Rectal smooth muscle tissue (tissue), 1 donor: ENCODE measurements at regions not wholly inside any gene's neighbourhood (a gene's known extent, or its start where the extent isn't known, plus 50 kb on each side); places are given as distances from the start of the nearest gene placed in this dataset.
"Not testable (repeated sequence)": the region's sequence is repeated elsewhere in the genome, so short reads cannot be mapped to it uniquely, and the experiment has no call there.

Experiments
- H3K27ac ChIP-seq: one replicate; pipeline ENCODE4 v1.7.0; 2013; ENCODE audit warnings: low read depth, low read length, inconsistent platforms
- H3K27me3 ChIP-seq: one replicate; pipeline ENCODE4 v1.7.0; 2013; ENCODE audit warnings: low read length; ENCODE audit not compliant: control insufficient read depth, insufficient read depth
- H3K36me3 ChIP-seq: one replicate; pipeline ENCODE4 v1.7.0; 2013; ENCODE audit warnings: low read length; ENCODE audit not compliant: control insufficient read depth, insufficient read depth
- H3K4me1 ChIP-seq: one replicate; pipeline ENCODE4 v1.7.0; 2013; ENCODE audit warnings: low read length; ENCODE audit not compliant: control insufficient read depth, insufficient read depth
- H3K4me3 ChIP-seq: one replicate; pipeline ENCODE4 v1.7.0; 2013; ENCODE audit warnings: low read length
- H3K9ac ChIP-seq: one replicate; pipeline ENCODE4 v1.7.0; 2013; ENCODE audit warnings: low read length

- Histone ChIP-seq H3K4me1 (no peaks in the 10 kb centered on the region), H3K4me3 (no peak overlapping the region), H3K27ac (no peak overlapping the region), H3K27me3 (no peaks in the 10 kb centered on the region), H3K36me3 (no peaks in the 10 kb centered on the region), H3K9ac (no peak overlapping the region)
Measured at GRCh38 chr5:96483878-96484277, 50.8 kb upstream of the PCSK1 start.

- no peaks in the 10 kb centered on the region for H3K4me1 ChIP-seq
- no peaks in the 10 kb centered on the region for H3K27me3 ChIP-seq
- H3K36me3 ChIP-seq, result no peaks in the 10 kb centered on the region
- H3K4me3 ChIP-seq, result no peak overlapping the region
- H3K27ac ChIP-seq, result no peak overlapping the region
- no peak overlapping the region for H3K9ac ChIP-seq
Measured at GRCh38 chr5:96487859-96488258, 54.8 kb upstream of the PCSK1 start.

GRCh38 chr5:96489532-96489931 lies 56.5 kb upstream of the PCSK1 start:
- H3K27ac ChIP-seq, result no peak overlapping the region

GRCh38 chr5:96492459-96493047 lies 59.5 kb upstream of the PCSK1 start:
- H3K27ac ChIP-seq, result no peak overlapping the region

More at GRCh38 chr5:96489532-96489931, 56.5 kb upstream of the PCSK1 start:
- no peaks in the 10 kb centered on the region for H3K27me3 ChIP-seq
- no peaks in the 10 kb centered on the region for H3K36me3 ChIP-seq
- H3K4me3 ChIP-seq, result no peak overlapping the region
- H3K4me1 ChIP-seq, result no peaks in the 10 kb centered on the region
- no peak overlapping the region for H3K9ac ChIP-seq

GRCh38 chr5:96493219-96493790 lies 60.3 kb upstream of the PCSK1 start:
- H3K27ac ChIP-seq, result no peak overlapping the region
- H3K4me3 ChIP-seq, result no peak overlapping the region
- H3K27me3 ChIP-seq, result no peaks in the 10 kb centered on the region
- H3K4me1 ChIP-seq, result no peaks in the 10 kb centered on the region
- no peaks in the 10 kb centered on the region for H3K36me3 ChIP-seq
- H3K9ac ChIP-seq, result no peak overlapping the region

More at GRCh38 chr5:96492459-96493047, 59.5 kb upstream of the PCSK1 start:
- Histone ChIP-seq H3K9ac (no peak overlapping the region), H3K4me1 (no peaks in the 10 kb centered on the region), H3K4me3 (no peak overlapping the region), H3K36me3 (no peaks in the 10 kb centered on the region), H3K27me3 (no peaks in the 10 kb centered on the region)

GRCh38 chr5:96495412-96495811 lies 62.4 kb upstream of the PCSK1 start:
- H3K4me3 ChIP-seq, result not testable (repeated sequence)

GRCh38 chr5:96497027-96497426 lies 64.0 kb upstream of the PCSK1 start:
- H3K4me1 ChIP-seq, H3K9ac ChIP-seq, H3K27ac ChIP-seq, H3K4me3 ChIP-seq, H3K36me3 ChIP-seq, H3K27me3 ChIP-seq: not testable (repeated sequence)

More at GRCh38 chr5:96495412-96495811, 62.4 kb upstream of the PCSK1 start:
- not testable (repeated sequence) for H3K27ac ChIP-seq, H3K27me3 ChIP-seq, H3K36me3 ChIP-seq, H3K9ac ChIP-seq, H3K4me1 ChIP-seq

GRCh38 chr5:96499753-96500345 lies 66.8 kb upstream of the PCSK1 start:
- no peaks in the 10 kb centered on the region for H3K27me3 ChIP-seq
- H3K9ac ChIP-seq, result no peak overlapping the region
- H3K27ac ChIP-seq, result no peak overlapping the region
- H3K4me1 ChIP-seq, result no peaks in the 10 kb centered on the region
- no peaks in the 10 kb centered on the region for H3K36me3 ChIP-seq
- no peak overlapping the region for H3K4me3 ChIP-seq

GRCh38 chr5:96501991-96502646 lies 69.1 kb upstream of the PCSK1 start:
- no peaks in the 10 kb centered on the region for H3K4me1 ChIP-seq
- H3K27me3 ChIP-seq, result no peaks in the 10 kb centered on the region
- no peak overlapping the region for H3K4me3 ChIP-seq
- H3K36me3 ChIP-seq, result no peaks in the 10 kb centered on the region
- H3K27ac ChIP-seq, result no peak overlapping the region
- H3K9ac ChIP-seq, result no peak overlapping the region

- Histone ChIP-seq H3K4me3 (no peak overlapping the region), H3K4me1 (no peaks in the 10 kb centered on the region), H3K27ac (no peak overlapping the region), H3K9ac (no peak overlapping the region), H3K36me3 (no peaks in the 10 kb centered on the region), H3K27me3 (no peaks in the 10 kb centered on the region)
Measured at GRCh38 chr5:96503501-96504236, 70.6 kb upstream of the PCSK1 start.

- H3K4me3 ChIP-seq, result no peak overlapping the region
Measured at GRCh38 chr5:96506376-96506775, 73.3 kb upstream of the PCSK1 start.

GRCh38 chr5:96506866-96507527 lies 73.9 kb upstream of the PCSK1 start:
- Histone ChIP-seq H3K9ac (no peak overlapping the region), H3K4me1 (no peaks in the 10 kb centered on the region), H3K27ac (no peak overlapping the region), H3K4me3 (no peak overlapping the region), H3K27me3 (no peaks in the 10 kb centered on the region), H3K36me3 (no peaks in the 10 kb centered on the region)

More at GRCh38 chr5:96506376-96506775, 73.3 kb upstream of the PCSK1 start:
- Histone ChIP-seq H3K27ac (no peak overlapping the region), H3K4me1 (no peaks in the 10 kb centered on the region), H3K9ac (no peak overlapping the region), H3K36me3 (no peaks in the 10 kb centered on the region), H3K27me3 (no peaks in the 10 kb centered on the region)
